ENCODE measurements at regions not wholly inside any gene's neighbourhood (a gene's known extent, or its start where the extent isn't known, plus 50 kb on each side); places are given as distances from the start of the nearest gene placed in this dataset.

GRCh38 chrX:39681885-39682284 lies 415.9 kb downstream of the BCOR start:
- TF ChIP-seq RCOR1 (IDR thresholded peaks at IDR 0.05; ENCODE audit: borderline replicate concordance in 1 of 2, low read depth in 2 of 2, low read length in 2 of 2) (no peak), ATF6 (CRISPR knock-in tag; IDR thresholded peaks at IDR 0.05) (no peak), CTCFL (IDR thresholded peaks at IDR 0.05; ENCODE audit: borderline replicate concordance, insufficient read depth, low read depth, low read length, poor library complexity, severe bottlenecking) (no peak), CHD2 (IDR thresholded peaks at IDR 0.05; ENCODE audit: low read depth, low read length) (no peak), CTCF (IDR thresholded peaks at IDR 0.05 in 2 of 3, conservative IDR thresholded peaks at IDR 0.05 in 1 of 3; ENCODE audit: insufficient read depth in 2 of 3, low read depth in 1 of 3, low read length in 3 of 3) (no peak), BRCA1 (IDR thresholded peaks at IDR 0.05) (no peak), BRCA1 (CRISPR knock-in tag; IDR thresholded peaks at IDR 0.05) (no peak), ZSCAN29 (IDR thresholded peaks at IDR 0.05) (no peak), NBN (IDR thresholded peaks at IDR 0.05; ENCODE audit: low read depth) (no peak), RAD21 (CRISPR knock-in tag; conservative IDR thresholded peaks at IDR 0.05 in 1 of 2, IDR thresholded peaks at IDR 0.05 in 1 of 2) (no peak), ZNF592 (IDR thresholded peaks at IDR 0.05) (no peak), GABPA (tag; conservative IDR thresholded peaks at IDR 0.05; ENCODE audit: low read depth) (no peak), ETS1 (conservative IDR thresholded peaks at IDR 0.05; ENCODE audit: control insufficient read depth, low read depth, low read length) (no peak), ZBTB43 (CRISPR knock-in tag; IDR thresholded peaks at IDR 0.05) (no peak)
